Activated naive CD8-positive, alpha-beta T cell treated with anti-CD3 and anti-CD28 coated beads for 36 hours (primary cell): ENCODE measurements at regions not wholly inside any gene's neighbourhood (a gene's known extent, or its start where the extent isn't known, plus 50 kb on each side); places are given as distances from the start of the nearest gene placed in this dataset.
"Not testable (repeated sequence)": the region's sequence is repeated elsewhere in the genome, so short reads cannot be mapped to it uniquely, and the experiment has no call there.

Experiments used
- DNase-seq: peaks from one replicate; pipeline ENCODE4 v3.0.0; 2021
- H3K27ac Mint-ChIP-seq: one replicate; pipeline ENCODE4 v1.8.0; 2022; ENCODE audit warnings: mild to moderate bottlenecking, moderate library complexity, mixed read lengths
- H3K27me3 Mint-ChIP-seq: one replicate; pipeline ENCODE4 v1.8.0; 2022; ENCODE audit warnings: mild to moderate bottlenecking, mixed read lengths
- H3K36me3 Mint-ChIP-seq: one replicate; pipeline ENCODE4 v1.8.0; 2021; ENCODE audit warnings: mild to moderate bottlenecking, mixed read lengths
- H3K4me1 Mint-ChIP-seq: one replicate; pipeline ENCODE4 v1.8.0; 2021; ENCODE audit warnings: mixed read lengths
- H3K4me3 Mint-ChIP-seq: one replicate; pipeline ENCODE4 v1.8.0; 2022; ENCODE audit warnings: mild to moderate bottlenecking, moderate library complexity, mixed read lengths
- H3K9me3 Mint-ChIP-seq: one replicate; pipeline ENCODE4 v1.8.0; 2022; ENCODE audit warnings: mixed read lengths

DNA sequence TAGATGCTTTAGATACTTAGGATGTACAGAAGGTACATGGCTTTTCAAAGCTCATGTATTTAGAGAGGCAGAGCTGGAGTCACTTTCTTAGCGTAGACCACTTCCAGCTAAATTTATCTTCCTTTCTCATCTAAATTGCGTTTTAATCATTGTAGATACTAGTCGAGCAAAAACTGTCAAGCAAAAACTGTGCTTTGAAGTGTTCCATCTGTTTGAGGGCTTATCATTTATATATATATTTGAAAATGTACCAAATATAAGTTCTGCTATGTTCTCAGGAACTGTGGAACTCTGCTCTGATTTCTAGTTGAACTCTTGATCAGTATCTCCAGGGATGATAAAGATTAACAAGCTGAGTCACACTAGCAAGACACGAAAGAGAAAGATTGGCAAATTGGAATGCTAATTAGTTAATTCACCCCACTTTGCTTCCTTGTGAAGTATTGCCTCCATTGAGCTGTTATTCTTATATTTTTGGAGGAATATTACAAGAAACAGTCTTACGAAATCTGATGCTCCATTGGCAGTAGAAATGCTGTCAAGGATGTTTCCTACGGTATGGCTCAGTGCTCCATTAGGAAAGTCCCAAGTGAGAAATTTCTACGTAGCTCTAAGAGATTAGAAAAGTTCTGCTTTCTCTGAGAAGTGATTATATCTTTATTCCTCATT is 310.7 kb downstream of the AEBP2 start:
- H3K36me3 Mint-ChIP-seq = peaks cover 16% of the 10 kb centered on the region
- H3K9me3 Mint-ChIP-seq = peaks cover 30% of the 10 kb centered on the region
- no peaks in the 10 kb centered on the region for H3K4me1 Mint-ChIP-seq
- DNase-seq = no peak
- H3K4me3 Mint-ChIP-seq = no peak overlapping the region
- H3K27ac Mint-ChIP-seq = no peak overlapping the region
- H3K27me3 Mint-ChIP-seq = no peaks in the 10 kb centered on the region

DNA sequence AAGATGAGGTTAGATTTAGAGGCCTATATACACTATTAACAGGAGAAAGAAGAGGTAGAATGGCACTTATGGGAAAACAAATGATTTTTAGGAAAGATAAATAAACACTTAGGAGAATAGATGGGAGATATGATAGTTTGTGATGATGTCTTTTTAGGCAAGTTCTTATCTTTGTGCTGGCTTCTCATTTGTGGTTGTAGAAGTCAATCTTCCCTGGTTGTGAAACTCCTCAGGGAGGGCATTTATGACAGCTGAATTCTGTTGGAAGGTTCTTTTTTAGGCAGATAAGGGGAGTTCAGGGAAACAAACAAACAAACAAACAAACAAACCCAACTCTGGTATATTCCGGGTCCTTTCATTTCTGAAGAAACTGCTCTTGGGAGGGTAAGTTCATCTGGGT is 311.8 kb downstream of the AEBP2 start:
- Mint-ChIP-seq H3K4me3 (no peak overlapping the region), H3K9me3 (peaks cover 30% of the 10 kb centered on the region), H3K36me3 (peaks cover 16% of the 10 kb centered on the region), H3K27me3 (no peaks in the 10 kb centered on the region), H3K4me1 (no peaks in the 10 kb centered on the region), H3K27ac (no peak overlapping the region)
- DNase-seq = no peak

DNA sequence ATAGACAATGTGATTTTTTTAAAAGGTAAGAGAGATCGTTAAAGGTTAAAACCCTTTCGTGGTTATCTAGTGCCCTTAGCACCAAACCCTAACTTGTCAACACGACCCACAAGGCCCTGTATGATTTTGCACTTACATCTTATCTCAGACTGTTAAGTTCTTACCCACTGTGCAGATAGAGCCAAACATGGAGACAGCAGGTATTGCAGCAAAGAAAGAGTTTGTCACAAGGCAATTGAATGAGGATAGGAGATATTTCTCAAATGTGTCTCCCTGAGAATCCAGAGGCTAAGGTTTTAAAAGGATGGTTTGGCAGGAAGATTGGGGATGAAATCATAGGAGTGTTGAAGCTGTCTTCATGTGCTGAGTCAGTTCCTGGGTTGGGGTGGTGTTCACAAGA is 313.4 kb downstream of the AEBP2 start:
- Mint-ChIP-seq H3K27me3 (no peaks in the 10 kb centered on the region), H3K4me3 (no peak overlapping the region), H3K4me1 (no peaks in the 10 kb centered on the region), H3K36me3 (peaks cover 16% of the 10 kb centered on the region), H3K9me3 (peaks cover 30% of the 10 kb centered on the region), H3K27ac (no peak overlapping the region)
- no peak for DNase-seq

DNA sequence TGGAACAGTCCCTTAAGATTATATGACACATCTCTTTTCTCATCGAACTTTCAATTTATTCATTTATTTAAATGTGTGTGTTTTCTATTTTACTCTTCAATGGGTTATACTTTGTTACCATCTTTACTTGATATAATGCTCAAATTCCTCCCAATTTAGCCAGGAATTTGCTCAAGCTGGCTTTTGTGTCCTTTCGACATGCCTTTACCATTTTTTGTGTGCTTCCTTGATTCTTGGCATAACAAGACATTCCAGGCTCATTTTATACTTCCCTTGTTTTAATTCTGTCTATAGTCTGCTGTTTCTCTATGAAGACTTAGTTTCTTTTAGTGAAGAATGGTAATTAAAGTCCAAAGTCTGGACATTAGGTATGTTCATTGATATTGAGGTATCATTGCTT is 315.8 kb downstream of the AEBP2 start:
- Mint-ChIP-seq H3K9me3 (peaks cover 17% of the 10 kb centered on the region), H3K4me1 (peaks cover 2% of the 10 kb centered on the region), H3K27me3 (no peaks in the 10 kb centered on the region), H3K36me3 (peaks cover 12% of the 10 kb centered on the region), H3K4me3 (no peak overlapping the region), H3K27ac (no peak overlapping the region)
- no peak for DNase-seq

DNA sequence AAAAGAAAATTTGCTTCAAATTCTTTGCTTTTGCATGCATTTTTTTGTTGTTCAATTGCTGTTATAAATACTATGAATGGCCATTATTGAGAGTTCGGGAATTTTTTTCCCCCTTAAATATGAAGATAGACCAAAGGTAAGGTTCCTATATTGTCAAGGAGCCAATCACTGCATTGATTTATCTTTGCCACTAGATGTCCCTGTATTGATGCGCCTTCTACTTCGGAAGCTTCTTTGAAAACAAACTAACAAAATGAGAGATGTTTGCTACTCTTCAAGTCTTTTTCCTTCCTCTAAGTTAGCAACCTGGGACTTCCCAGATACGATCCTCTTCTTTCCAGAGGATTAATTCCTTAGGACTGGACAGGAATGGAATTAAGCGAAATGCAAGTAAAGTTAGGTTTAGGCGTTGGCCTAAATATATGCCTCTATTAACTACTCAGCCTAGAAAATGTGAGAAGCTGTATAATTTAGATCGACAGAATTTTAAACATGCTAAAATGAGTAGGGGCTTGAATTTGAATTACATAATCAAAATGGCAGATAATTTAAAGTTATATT is 318.1 kb downstream of the AEBP2 start:
- DNase-seq = no peak
- no peak overlapping the region for H3K27ac Mint-ChIP-seq
- no peak overlapping the region for H3K4me3 Mint-ChIP-seq
- H3K9me3 Mint-ChIP-seq = peaks cover 14% of the 10 kb centered on the region
- peaks cover 9% of the 10 kb centered on the region for H3K4me1 Mint-ChIP-seq
- peaks cover 14% of the 10 kb centered on the region for H3K36me3 Mint-ChIP-seq
- H3K27me3 Mint-ChIP-seq = no peaks in the 10 kb centered on the region

DNA sequence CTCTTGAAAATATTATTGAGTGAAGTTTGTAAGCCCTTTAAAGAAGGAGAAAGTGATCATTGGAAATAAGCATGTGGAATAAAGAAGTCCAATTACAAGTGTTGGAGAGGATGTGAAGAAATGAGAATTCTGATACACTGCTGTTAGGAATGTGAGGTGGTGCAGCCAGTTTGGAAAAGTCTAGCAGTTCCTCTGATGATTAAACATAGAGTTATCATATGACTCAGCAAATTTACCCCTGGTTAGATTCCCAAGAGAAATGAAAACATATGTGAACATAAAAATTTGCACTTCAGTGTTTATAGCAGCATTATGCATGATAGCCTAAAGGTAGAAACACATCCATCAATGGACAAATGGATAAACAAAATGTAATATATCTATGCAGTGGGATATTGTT is 319.9 kb downstream of the AEBP2 start:
- peaks cover 2% of the 10 kb centered on the region for H3K9me3 Mint-ChIP-seq
- no peak for DNase-seq
- H3K4me3 Mint-ChIP-seq = no peak overlapping the region
- no peaks in the 10 kb centered on the region for H3K27me3 Mint-ChIP-seq
- no peak overlapping the region for H3K27ac Mint-ChIP-seq
- H3K36me3 Mint-ChIP-seq = peaks cover 10% of the 10 kb centered on the region
- H3K4me1 Mint-ChIP-seq = peaks cover 9% of the 10 kb centered on the region

- Mint-ChIP-seq H3K27me3 (no peaks in the 10 kb centered on the region), H3K36me3 (peaks cover 10% of the 10 kb centered on the region), H3K27ac (no peak overlapping the region), H3K4me3 (no peak overlapping the region), H3K9me3 (peaks cover 7% of the 10 kb centered on the region), H3K4me1 (peaks cover 9% of the 10 kb centered on the region)
- no peak for DNase-seq
These were observed 321.3 kb downstream of the AEBP2 start for GRCh38 chr12:19760611-19761010.

DNA sequence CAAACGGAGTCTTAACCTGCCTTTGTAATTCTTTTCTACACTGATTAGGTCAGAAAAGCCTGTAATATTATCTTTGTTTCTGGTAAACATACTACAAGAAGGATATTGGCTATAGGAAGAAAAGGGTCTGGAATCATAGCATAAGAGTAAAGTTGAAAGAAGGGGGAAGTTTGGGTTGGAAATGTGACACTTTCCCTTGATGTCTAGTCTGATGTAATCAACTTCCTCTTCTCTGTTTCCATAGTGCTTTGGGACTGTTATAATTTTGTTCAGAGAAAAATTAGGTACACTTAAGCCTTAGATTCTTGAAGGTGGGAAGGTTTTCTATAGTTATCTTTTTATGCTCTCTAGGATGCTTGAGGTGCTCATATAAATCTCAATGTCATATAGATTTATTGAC is 322.2 kb downstream of the AEBP2 start:
- H3K36me3 Mint-ChIP-seq = peaks cover 13% of the 10 kb centered on the region
- peaks cover 9% of the 10 kb centered on the region for H3K4me1 Mint-ChIP-seq
- no peak for DNase-seq
- peaks cover 10% of the 10 kb centered on the region for H3K9me3 Mint-ChIP-seq
- no peaks in the 10 kb centered on the region for H3K27me3 Mint-ChIP-seq
- H3K27ac Mint-ChIP-seq = peak overlapping the region; percentile 39
- no peak overlapping the region for H3K4me3 Mint-ChIP-seq

DNA sequence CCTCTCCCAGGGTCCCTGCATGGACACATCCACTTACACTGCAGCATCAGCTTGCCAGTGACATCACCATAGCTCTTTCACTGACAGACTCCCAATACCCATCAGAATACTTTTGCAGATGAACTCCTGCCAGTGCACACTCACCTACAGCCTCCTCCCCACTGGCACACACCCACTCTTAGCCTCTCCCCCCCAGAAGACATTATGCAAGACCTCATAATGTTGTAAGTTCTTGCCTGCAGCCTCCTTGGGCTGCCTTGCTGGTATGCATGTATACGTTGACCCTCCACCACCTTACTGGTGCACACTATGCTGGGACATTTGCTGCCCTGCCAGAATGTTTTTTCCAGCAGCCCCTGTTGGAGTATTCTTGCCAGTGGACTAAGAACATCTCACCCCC is 324.2 kb downstream of the AEBP2 start:
- peaks cover 13% of the 10 kb centered on the region for H3K36me3 Mint-ChIP-seq
- peaks cover 9% of the 10 kb centered on the region for H3K4me1 Mint-ChIP-seq
- H3K27ac Mint-ChIP-seq = no peak overlapping the region
- no peak for DNase-seq
- peaks cover 10% of the 10 kb centered on the region for H3K9me3 Mint-ChIP-seq
- H3K4me3 Mint-ChIP-seq = no peak overlapping the region
- no peaks in the 10 kb centered on the region for H3K27me3 Mint-ChIP-seq

GRCh38 chr12:19764408-19764807 is 325.1 kb downstream of the AEBP2 start:
- Mint-ChIP-seq H3K9me3 (peaks cover 10% of the 10 kb centered on the region), H3K36me3 (peaks cover 13% of the 10 kb centered on the region), H3K27ac (no peak overlapping the region), H3K4me1 (peaks cover 7% of the 10 kb centered on the region), H3K27me3 (no peaks in the 10 kb centered on the region), H3K4me3 (no peak overlapping the region)
- no peak for DNase-seq

GRCh38 chr12:19771858-19772257 is 332.6 kb downstream of the AEBP2 start:
- Mint-ChIP-seq H3K4me1 (no peaks in the 10 kb centered on the region), H3K36me3 (no peaks in the 10 kb centered on the region), H3K27ac (no peak overlapping the region), H3K27me3 (no peaks in the 10 kb centered on the region), H3K4me3 (no peak overlapping the region), H3K9me3 (peaks cover 3% of the 10 kb centered on the region)
- no peak for DNase-seq

DNA sequence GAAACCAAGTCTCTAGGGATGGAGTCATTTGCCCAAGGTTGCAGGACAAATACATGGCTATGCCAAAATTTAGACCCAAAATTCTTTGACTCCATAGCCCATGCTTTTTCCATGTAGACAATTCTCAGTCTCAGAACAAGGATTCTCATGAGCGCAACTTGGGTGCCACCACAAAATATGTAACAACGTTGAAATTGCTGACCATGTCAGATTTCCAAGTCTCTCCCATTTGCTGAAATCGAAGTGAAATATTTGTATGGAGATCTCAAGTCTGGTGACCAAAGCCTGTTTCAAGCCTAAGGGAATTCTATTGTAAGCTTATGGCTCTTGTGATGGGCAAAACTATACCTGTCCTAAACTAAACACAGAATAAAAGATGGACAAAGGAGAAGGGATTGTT is 333.5 kb downstream of the AEBP2 start:
- no peak overlapping the region for H3K4me3 Mint-ChIP-seq
- no peak overlapping the region for H3K27ac Mint-ChIP-seq
- peaks cover 3% of the 10 kb centered on the region for H3K9me3 Mint-ChIP-seq
- no peaks in the 10 kb centered on the region for H3K4me1 Mint-ChIP-seq
- DNase-seq = no peak
- H3K36me3 Mint-ChIP-seq = no peaks in the 10 kb centered on the region
- no peaks in the 10 kb centered on the region for H3K27me3 Mint-ChIP-seq

DNA sequence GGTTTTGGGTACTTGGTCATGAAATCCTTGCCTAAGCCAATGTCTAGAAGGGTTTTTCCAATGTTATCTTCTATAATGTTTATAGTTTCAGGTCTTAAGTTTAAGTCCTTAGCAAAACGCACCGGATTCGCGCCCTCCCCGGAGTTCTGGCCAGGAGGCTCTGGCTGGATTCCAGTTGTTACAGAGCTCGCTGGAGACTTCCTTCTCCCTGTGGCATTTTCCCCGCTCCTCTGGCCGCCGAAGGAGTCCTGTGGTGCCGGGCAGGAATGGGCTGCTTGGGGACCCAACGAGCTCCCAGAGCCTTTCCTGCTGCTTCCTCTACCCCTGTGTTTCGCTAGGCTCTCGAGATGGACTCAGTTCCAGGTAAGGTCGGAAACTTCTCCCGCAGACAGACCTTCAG is 335.9 kb downstream of the AEBP2 start:
- no peaks in the 10 kb centered on the region for H3K4me1 Mint-ChIP-seq
- H3K4me3 Mint-ChIP-seq = no peak overlapping the region
- peaks cover 3% of the 10 kb centered on the region for H3K9me3 Mint-ChIP-seq

DNA sequence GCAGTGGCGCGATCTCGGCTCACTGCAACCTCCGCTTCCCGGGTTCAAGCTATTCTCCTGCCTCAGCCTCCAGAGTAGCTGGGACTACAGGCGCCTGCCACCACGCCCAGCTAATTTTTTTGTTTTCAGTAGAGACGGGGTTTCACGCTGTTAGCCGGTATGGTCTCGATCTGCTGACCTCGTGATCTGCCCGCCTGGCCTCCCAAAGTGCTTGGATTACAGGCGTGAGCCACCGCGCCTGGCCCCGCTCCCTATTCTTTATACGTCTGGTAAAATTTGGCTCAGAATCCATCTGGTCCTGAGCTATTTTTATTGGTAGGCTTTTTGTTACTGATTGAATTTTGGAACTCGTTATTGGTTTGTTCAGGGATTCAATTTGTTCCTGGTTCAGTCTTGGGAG is 336.7 kb downstream of the AEBP2 start:
- H3K4me3 Mint-ChIP-seq, H3K36me3 Mint-ChIP-seq, DNase-seq, H3K27ac Mint-ChIP-seq, H3K4me1 Mint-ChIP-seq, H3K27me3 Mint-ChIP-seq, H3K9me3 Mint-ChIP-seq: not testable (repeated sequence)

More for the DNA sequence above, 335.9 kb downstream of the AEBP2 start:
- H3K27ac Mint-ChIP-seq = no peak overlapping the region
- no peaks in the 10 kb centered on the region for H3K27me3 Mint-ChIP-seq
- no peaks in the 10 kb centered on the region for H3K36me3 Mint-ChIP-seq
- DNase-seq = no peak

DNA sequence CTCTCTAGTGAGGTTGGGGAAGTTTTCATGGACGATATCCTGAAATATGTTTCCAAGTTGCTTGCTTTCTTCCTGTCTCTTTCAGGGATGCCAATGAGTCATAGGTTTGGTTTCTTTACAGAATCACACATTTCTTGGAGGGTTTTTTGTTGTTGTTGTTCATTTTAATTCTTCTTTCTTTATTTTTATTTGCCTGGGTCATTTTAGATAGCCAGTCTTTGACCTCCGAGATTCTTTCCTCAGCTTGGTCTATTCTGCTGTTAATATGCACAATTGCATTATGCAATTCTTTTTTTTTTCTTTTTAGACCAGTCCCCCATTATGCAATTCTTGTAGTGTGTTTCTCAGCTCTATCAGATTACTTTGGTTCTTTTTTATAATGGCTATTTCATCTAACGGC is 338.9 kb downstream of the AEBP2 start:
- no peaks in the 10 kb centered on the region for H3K36me3 Mint-ChIP-seq
- H3K4me1 Mint-ChIP-seq = no peaks in the 10 kb centered on the region
- no peak overlapping the region for H3K27ac Mint-ChIP-seq
- no peak for DNase-seq
- peaks cover 1% of the 10 kb centered on the region for H3K9me3 Mint-ChIP-seq
- no peak overlapping the region for H3K4me3 Mint-ChIP-seq
- H3K27me3 Mint-ChIP-seq = no peaks in the 10 kb centered on the region

DNA sequence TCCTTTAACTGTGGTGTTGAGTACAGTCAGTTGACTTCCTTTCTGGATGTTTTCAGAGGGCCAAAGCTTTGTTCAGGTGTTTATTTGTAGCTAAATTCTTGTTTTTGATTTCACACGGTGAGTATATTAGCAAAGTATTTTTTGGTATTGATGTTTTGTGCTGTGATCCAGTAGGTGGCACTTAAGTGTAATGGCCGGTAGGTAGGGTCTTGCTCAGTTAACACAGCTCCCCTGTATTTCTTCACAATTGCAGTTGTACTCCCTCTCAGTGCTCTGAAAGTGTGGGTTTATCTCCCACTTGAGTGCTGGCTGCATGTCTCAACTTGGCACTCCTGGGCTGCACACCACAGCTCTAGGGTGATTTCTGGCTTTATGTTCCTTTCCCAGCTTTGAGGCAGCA is 339.5 kb downstream of the AEBP2 start:
- no peak for DNase-seq
- Mint-ChIP-seq H3K27me3 (no peaks in the 10 kb centered on the region), H3K4me1 (no peaks in the 10 kb centered on the region), H3K9me3 (peaks cover 1% of the 10 kb centered on the region), H3K36me3 (no peaks in the 10 kb centered on the region), H3K27ac (no peak overlapping the region), H3K4me3 (no peak overlapping the region)
